BJ (cell line): ENCODE measurements at regions not wholly inside any gene's neighbourhood (a gene's known extent, or its start where the extent isn't known, plus 50 kb on each side); places are given as distances from the start of the nearest gene placed in this dataset.

Experiments
- CTCF ChIA-PET: fragments of 350-600 bp; formaldehyde crosslinking; extraction: SDS; loops from one replicate; lab custom pipeline; 2021; ENCODE audit warnings: antibody characterized with exemption, inconsistent platforms; lab: Yijun Ruan, JAX
- POLR2A ChIA-PET: fragments of 300-600 bp; sonication (Branson Sonifier 250); formaldehyde crosslinking; extraction: SDS; loops from one replicate; lab custom pipeline; 2021; ENCODE audit warnings: antibody characterized with exemption; lab: Charles Lee
- DNase-seq: peaks from one replicate; pipeline ENCODE4 v3.0.0-alpha.2; 2011; ENCODE audit warnings: low read depth
- H3K27me3 ChIP-seq: 2 replicates; pipeline ENCODE4 v1.6.0; 2011; ENCODE audit warnings: low read length; ENCODE audit not compliant: control insufficient read depth, insufficient read depth
- H3K36me3 ChIP-seq: 2 replicates; pipeline ENCODE4 v1.5.1; 2011; ENCODE audit warnings: low read length; ENCODE audit not compliant: control insufficient read depth, insufficient read depth
- H3K4me3 ChIP-seq: 2 replicates; pipeline ENCODE4 v1.5.1; 2011; ENCODE audit warnings: low read depth, mild to moderate bottlenecking, control low read depth, low read length
- TF ChIP-seq, protein P1 (sequence below): IDR thresholded peaks from 2 replicates; pipeline ENCODE4 v1.5.1; 2011; ENCODE audit warnings: low read depth, mild to moderate bottlenecking, control low read depth, inconsistent platforms, low read length, moderate library complexity; ENCODE audit not compliant: insufficient read depth

DNA sequence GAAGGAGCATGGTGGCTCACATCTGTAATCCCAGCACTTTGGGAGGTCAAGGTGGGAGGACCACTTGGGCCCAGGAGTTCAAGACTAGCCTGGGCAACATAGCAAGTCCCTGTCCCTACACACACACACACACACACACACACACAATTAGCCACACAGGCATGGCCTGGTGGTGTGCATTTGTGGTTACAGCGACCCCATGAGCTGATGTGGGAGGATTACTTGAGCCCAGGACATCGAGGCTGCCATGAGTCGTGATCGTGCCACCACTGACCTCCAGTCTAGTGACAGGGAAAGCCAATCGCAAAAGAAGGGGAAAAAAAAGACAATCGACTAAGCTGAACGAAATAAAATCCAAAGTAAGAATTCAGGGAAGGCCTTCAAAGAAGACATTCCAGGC is 67.9 kb downstream of the TBX3 start:
- CTCF ChIA-PET: interaction anchor here (3.5 kb wide), 1 partner anchor 9 kb away, joined by 25 read pairs; no protein-coding TSS in a partner anchor

DNA sequence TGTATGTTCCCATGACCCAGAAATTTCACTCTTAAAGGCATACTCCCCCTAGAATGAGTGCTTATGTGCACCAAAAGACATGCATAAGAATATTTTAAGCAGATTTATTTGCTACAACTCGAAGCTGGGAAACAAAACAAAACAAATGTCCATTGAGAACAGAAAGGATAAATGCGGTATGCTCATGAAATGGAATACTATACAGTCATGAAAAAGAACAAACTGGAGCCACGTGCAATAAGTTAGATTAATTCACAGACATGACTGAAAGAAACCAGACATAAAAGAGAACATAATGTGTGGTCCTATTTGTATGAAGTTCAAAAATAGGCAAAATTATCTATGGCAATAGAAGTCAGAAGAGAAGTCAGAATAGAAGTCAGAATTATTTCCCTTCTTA is 69.9 kb downstream of the TBX3 start:
- POLR2A ChIA-PET: no interaction called here
- DNase-seq: no peak
- TF ChIP-seq, protein P1, sequence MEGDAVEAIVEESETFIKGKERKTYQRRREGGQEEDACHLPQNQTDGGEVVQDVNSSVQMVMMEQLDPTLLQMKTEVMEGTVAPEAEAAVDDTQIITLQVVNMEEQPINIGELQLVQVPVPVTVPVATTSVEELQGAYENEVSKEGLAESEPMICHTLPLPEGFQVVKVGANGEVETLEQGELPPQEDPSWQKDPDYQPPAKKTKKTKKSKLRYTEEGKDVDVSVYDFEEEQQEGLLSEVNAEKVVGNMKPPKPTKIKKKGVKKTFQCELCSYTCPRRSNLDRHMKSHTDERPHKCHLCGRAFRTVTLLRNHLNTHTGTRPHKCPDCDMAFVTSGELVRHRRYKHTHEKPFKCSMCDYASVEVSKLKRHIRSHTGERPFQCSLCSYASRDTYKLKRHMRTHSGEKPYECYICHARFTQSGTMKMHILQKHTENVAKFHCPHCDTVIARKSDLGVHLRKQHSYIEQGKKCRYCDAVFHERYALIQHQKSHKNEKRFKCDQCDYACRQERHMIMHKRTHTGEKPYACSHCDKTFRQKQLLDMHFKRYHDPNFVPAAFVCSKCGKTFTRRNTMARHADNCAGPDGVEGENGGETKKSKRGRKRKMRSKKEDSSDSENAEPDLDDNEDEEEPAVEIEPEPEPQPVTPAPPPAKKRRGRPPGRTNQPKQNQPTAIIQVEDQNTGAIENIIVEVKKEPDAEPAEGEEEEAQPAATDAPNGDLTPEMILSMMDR: no peak
- Histone ChIP-seq H3K36me3 (no peaks in the 10 kb centered on the region), H3K27me3 (no peaks in the 10 kb centered on the region; the same call in 1 of the 2 replicates), H3K4me3 (no peak overlapping the region)
- CTCF ChIA-PET: interaction anchor here (1.1 to 3.5 kb wide), 2 partner anchors 11 to 12 kb away, joined by 3 to 25 read pairs; no protein-coding TSS in a partner anchor

More for the DNA sequence above, 67.9 kb downstream of the TBX3 start:
- DNase-seq: no peak
- no peak overlapping the region for H3K4me3 ChIP-seq
- H3K27me3 ChIP-seq: no peaks in the 10 kb centered on the region
- H3K36me3 ChIP-seq: no peaks in the 10 kb centered on the region
- POLR2A ChIA-PET: no interaction called here
- TF ChIP-seq, protein P1: no peak

DNA sequence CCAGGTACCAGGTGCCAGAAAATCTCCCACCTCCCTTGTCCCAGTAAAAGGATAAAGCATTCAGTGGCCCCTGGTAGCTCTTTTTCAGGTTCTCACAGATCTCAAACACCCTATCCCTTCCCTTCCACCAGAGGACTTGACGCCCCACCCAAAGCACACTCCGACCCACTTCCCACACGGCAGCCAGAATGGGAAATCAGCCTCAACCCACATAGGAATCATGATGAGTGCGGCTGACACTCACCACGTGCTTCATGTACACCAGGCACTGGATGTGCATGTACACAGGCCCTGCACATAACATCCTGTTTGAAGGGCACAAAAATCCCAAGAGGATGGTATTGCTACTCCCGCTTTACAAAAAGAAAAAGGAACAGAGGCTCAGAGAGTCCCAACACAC is 71.9 kb downstream of the TBX3 start:
- H3K36me3 ChIP-seq: no peaks in the 10 kb centered on the region
- H3K4me3 ChIP-seq: no peak overlapping the region
- H3K27me3 ChIP-seq: no peaks in the 10 kb centered on the region; the same call in 1 of the 2 replicates
- ChIA-PET POLR2A (no interaction called here), CTCF (interaction anchor here (2.2 kb wide), 1 partner anchor 12 kb away, joined by 10 read pairs; no protein-coding TSS in a partner anchor)
- DNase-seq: no peak
- TF ChIP-seq, protein P1: no peak

DNA sequence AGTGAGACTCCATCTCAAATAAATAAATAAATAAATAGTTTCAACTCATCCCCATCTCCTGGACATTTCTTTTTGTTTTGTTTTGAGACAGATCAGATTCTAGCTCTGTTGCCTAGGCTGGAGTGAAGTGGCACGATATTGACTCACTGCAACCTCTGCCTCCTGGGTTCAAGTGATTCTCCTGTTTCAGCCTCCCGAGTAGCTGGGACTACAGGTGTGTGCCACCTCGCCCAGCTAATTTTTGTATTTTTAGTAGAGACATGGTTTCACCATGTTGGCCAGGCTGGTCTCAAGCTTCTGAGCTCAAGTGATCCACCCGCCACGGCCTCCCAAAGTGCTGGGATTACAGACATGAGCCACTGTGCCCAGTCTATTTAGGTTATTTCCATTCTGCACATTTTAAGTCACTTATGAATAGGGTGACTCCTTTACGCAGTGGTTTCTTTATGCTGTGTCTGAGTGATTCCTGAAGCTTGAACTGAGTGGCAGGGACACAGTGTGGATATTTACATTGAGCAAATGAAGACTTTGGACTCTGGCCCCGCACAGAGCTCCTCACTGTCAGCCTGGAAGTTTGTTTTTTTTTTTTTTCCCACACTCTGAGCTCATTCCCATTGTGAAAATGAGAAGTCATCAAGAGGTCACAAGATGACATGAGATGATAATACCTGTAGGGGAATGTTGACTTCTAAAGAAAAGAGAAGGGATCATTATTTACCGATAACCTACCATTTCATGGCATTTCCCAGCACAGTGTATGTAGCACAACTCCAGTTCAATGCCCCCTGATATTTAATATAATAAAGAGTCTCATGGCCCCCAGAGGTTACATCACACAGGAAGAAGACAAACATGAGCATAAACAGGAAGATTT is 72.6 kb downstream of the TBX3 start:
- DNase-seq: no peak
- CTCF ChIA-PET: interaction anchor here (2.2 kb wide), 1 partner anchor 13 kb away, joined by 10 read pairs; no protein-coding TSS in a partner anchor
- Histone ChIP-seq H3K36me3 (no peaks in the 10 kb centered on the region), H3K4me3 (no peak overlapping the region), H3K27me3 (no peaks in the 10 kb centered on the region; the same call in 1 of the 2 replicates)
- POLR2A ChIA-PET: interaction anchor here (0.6 kb wide), 2 partner anchors 31 to 1273 kb away, joined by 3 read pairs; no protein-coding TSS in a partner anchor
- TF ChIP-seq, protein P1: no peak

DNA sequence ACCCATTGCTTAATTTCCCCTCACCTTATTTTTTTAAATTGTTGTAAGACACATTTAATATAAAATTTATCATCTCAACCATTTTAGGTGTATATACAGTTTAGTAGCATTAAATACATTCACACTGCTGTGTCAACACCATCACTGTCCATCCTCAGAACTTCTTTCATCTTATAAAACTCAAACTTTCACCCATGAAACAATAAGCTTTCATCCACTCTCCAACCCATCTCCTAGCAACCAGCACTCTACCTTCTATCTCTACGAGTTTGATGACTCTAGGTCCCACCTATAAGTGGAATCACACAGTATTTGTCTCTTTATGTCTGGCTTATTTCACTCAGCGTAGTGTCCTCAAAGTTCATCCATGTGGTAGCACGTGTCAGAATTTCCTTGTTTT is 75.5 kb downstream of the TBX3 start:
- H3K36me3 ChIP-seq: no peaks in the 10 kb centered on the region
- no peaks in the 10 kb centered on the region; the same call in 1 of the 2 replicates for H3K27me3 ChIP-seq
- ChIA-PET POLR2A (no interaction called here), CTCF (no interaction called here)
- TF ChIP-seq, protein P1: no peak
- H3K4me3 ChIP-seq: no peak overlapping the region
- DNase-seq: no peak
